H9 (cell line): ENCODE measurements at regions not wholly inside any gene's neighbourhood (a gene's known extent, or its start where the extent isn't known, plus 50 kb on each side); places are given as distances from the start of the nearest gene placed in this dataset.

Experiments
- DNase-seq: peaks from one replicate; pipeline ENCODE4 v3.0.0-alpha.2; 2017
- H2AFZ ChIP-seq: one replicate; pipeline ENCODE4 v1.6.1; 2013; ENCODE audit warnings: mild to moderate bottlenecking, low read length, control low read depth, moderate library complexity
- H2AK5ac ChIP-seq: 2 replicates; pipeline ENCODE4 v1.6.1; 2013; ENCODE audit warnings: low read length, control low read depth, mixed read lengths; ENCODE audit not compliant: insufficient read length
- H2BK120ac ChIP-seq: one replicate; pipeline ENCODE4 v1.6.1; 2013; ENCODE audit warnings: low read depth, mild to moderate bottlenecking, low read length, control low read depth, inconsistent platforms; ENCODE audit not compliant: poor library complexity, severe bottlenecking
- H2BK12ac ChIP-seq: 2 replicates; pipeline ENCODE4 v1.6.1; 2013; ENCODE audit warnings: low read length, control low read depth, mixed read lengths, low read depth; ENCODE audit not compliant: insufficient read length
- H2BK15ac ChIP-seq: 2 replicates; pipeline ENCODE4 v1.6.1; 2013; ENCODE audit warnings: low read depth, low read length, control low read depth
- H2BK20ac ChIP-seq: one replicate; pipeline ENCODE4 v1.6.1; 2013; ENCODE audit warnings: low read depth, mild to moderate bottlenecking, low read length, control low read depth, inconsistent platforms; ENCODE audit not compliant: poor library complexity, severe bottlenecking
- H2BK5ac ChIP-seq: 2 replicates; pipeline ENCODE4 v1.6.1; 2013; ENCODE audit warnings: low read length, control low read depth, mixed read lengths; ENCODE audit not compliant: insufficient read length
- H3K14ac ChIP-seq: 2 replicates; pipeline ENCODE4 v1.6.1; 2013; ENCODE audit warnings: low read length, control low read depth; ENCODE audit not compliant: insufficient read depth
- H3K18ac ChIP-seq: 2 replicates; pipeline ENCODE4 v1.6.1; 2013; ENCODE audit warnings: low read depth, mild to moderate bottlenecking, mixed read lengths, low read length, control low read depth; ENCODE audit not compliant: insufficient read length
- H3K23ac ChIP-seq: 2 replicates; pipeline ENCODE4 v1.6.1; 2013; ENCODE audit warnings: low read length, control low read depth, mixed read lengths, low read depth; ENCODE audit not compliant: insufficient read length
- H3K23me2 ChIP-seq: 2 replicates; pipeline ENCODE4 v1.6.1; 2013; ENCODE audit warnings: low read depth, mild to moderate bottlenecking, mixed read lengths, low read length, control low read depth; ENCODE audit not compliant: insufficient read length, poor library complexity, severe bottlenecking
- H3K27ac ChIP-seq: 2 replicates; pipeline ENCODE4 v1.5.1; 2013; ENCODE audit warnings: low read length, control low read depth, mixed read lengths, low read depth; ENCODE audit not compliant: insufficient read length
- H3K27me3 ChIP-seq: 2 replicates; pipeline ENCODE4 v1.6.1; 2013; ENCODE audit warnings: low read length, control low read depth, inconsistent platforms; ENCODE audit not compliant: insufficient read depth
- H3K4ac ChIP-seq: 2 replicates; pipeline ENCODE4 v1.6.1; 2013; ENCODE audit warnings: low read depth, mild to moderate bottlenecking, control low read depth, inconsistent platforms, low read length, moderate library complexity
- H3K4me1 ChIP-seq: 2 replicates; pipeline ENCODE4 v1.6.1; 2013; ENCODE audit warnings: low read length, control low read depth, inconsistent platforms; ENCODE audit not compliant: insufficient read depth
- H3K4me2 ChIP-seq: 2 replicates; pipeline ENCODE4 v1.6.1; 2013; ENCODE audit warnings: low read length, control low read depth, mixed read lengths; ENCODE audit not compliant: insufficient read length, insufficient read depth
- H3K56ac ChIP-seq: 2 replicates; pipeline ENCODE4 v1.6.1; 2013; ENCODE audit warnings: low read depth, mild to moderate bottlenecking, mixed read lengths, low read length, control low read depth; ENCODE audit not compliant: insufficient read length
- H3K79me1 ChIP-seq: 2 replicates; pipeline ENCODE4 v1.6.1; 2013; ENCODE audit warnings: low read depth, mild to moderate bottlenecking, moderate library complexity, low read length, control low read depth, inconsistent platforms; ENCODE audit not compliant: insufficient read depth, poor library complexity, severe bottlenecking
- H3K79me2 ChIP-seq: 2 replicates; pipeline ENCODE4 v1.6.1; 2013; ENCODE audit warnings: low read length, control low read depth, inconsistent platforms; ENCODE audit not compliant: insufficient read depth
- H3K9ac ChIP-seq: 2 replicates; pipeline ENCODE4 v1.6.1; 2013; ENCODE audit warnings: low read length, control low read depth, mixed read lengths; ENCODE audit not compliant: insufficient read length; ENCODE audit errors: extremely low read depth
- H3K9me3 ChIP-seq: one replicate; pipeline ENCODE4 v1.6.1; 2013; ENCODE audit warnings: low read depth, low read length, inconsistent platforms; ENCODE audit not compliant: control insufficient read depth
- H3T11ph ChIP-seq: one replicate; pipeline ENCODE4 v1.6.1; 2013; ENCODE audit warnings: mild to moderate bottlenecking, low read length, control low read depth, inconsistent platforms
- H4K20me1 ChIP-seq: one replicate; pipeline ENCODE4 v1.6.1; 2013; ENCODE audit not compliant: control insufficient read depth, insufficient read length, insufficient read depth
- H4K5ac ChIP-seq: 2 replicates; pipeline ENCODE4 v1.6.1; 2013; ENCODE audit warnings: low read depth, mild to moderate bottlenecking, mixed read lengths, low read length, control low read depth; ENCODE audit not compliant: insufficient read length
- H4K8ac ChIP-seq: replicated peaks from 2 replicates; pipeline ENCODE4 v1.6.1; 2013; ENCODE audit warnings: low read length, control low read depth, mixed read lengths, low read depth; ENCODE audit not compliant: insufficient read length
- H4K91ac ChIP-seq: 2 replicates; pipeline ENCODE4 v1.6.1; 2013; ENCODE audit warnings: low read depth, mild to moderate bottlenecking, moderate library complexity, mixed read lengths, low read length, control low read depth; ENCODE audit not compliant: insufficient read length
- H3K27ac Mint-ChIP-seq, 3 experiments: 2 replicates in 2 of 3; 3 replicates in 1 of 3; pipeline ENCODE4 v1.8.0; 2020 to 2021; ENCODE audit warnings: mixed read lengths in 3 of 3, mild to moderate bottlenecking in 1 of 3, moderate library complexity in 1 of 3
- H3K27me3 Mint-ChIP-seq: 2 replicates; pipeline ENCODE4 v1.8.0; 2021; ENCODE audit warnings: low read depth, mild to moderate bottlenecking, moderate library complexity, mixed read lengths
- H3K36me3 Mint-ChIP-seq, 3 experiments: 2 replicates in 2 of 3; 3 replicates in 1 of 3; pipeline ENCODE4 v1.8.0; 2020 to 2021; ENCODE audit warnings: low read depth in 3 of 3, mixed read lengths in 3 of 3; ENCODE audit not compliant: insufficient read depth in 1 of 3
- H3K4me1 Mint-ChIP-seq, 2 experiments: 2 replicates each; pipeline ENCODE4 v1.8.0; 2020; ENCODE audit warnings: mixed read lengths in 2 of 2
- H3K4me3 Mint-ChIP-seq, 2 experiments: 2 replicates in 1 of 2; 3 replicates in 1 of 2; pipeline ENCODE4 v1.8.0; 2020 to 2021; ENCODE audit warnings: mild to moderate bottlenecking in 2 of 2, mixed read lengths in 2 of 2, moderate library complexity in 1 of 2
- H3K9me3 Mint-ChIP-seq, 2 experiments: 2 replicates in 1 of 2; 3 replicates in 1 of 2; pipeline ENCODE4 v1.8.0; 2020; ENCODE audit warnings: mild to moderate bottlenecking in 2 of 2, mixed read lengths in 2 of 2, moderate library complexity in 1 of 2
- WGBS: extraction: QIAGEN DNeasy Blood & Tissue Kit; methylation state at CpG from one replicate; pipeline ENCODE4 v1.1.7; 2013; ENCODE audit warnings: missing lambda C conversion rate, low lambda C conversion rate, mixed read lengths; ENCODE audit not compliant: insufficient read length; ENCODE audit errors: extremely low coverage; 5-methylcytosine and 5-hydroxymethylcytosine counted together
- TF ChIP-seq, protein P1 (sequence below): fragments of 200-600 bp; sonication (generic); conservative IDR thresholded peaks from 3 replicates; pipeline ENCODE4 v1.8.0; 2021; ENCODE audit warnings: antibody characterized with exemption, mild to moderate bottlenecking

DNA sequence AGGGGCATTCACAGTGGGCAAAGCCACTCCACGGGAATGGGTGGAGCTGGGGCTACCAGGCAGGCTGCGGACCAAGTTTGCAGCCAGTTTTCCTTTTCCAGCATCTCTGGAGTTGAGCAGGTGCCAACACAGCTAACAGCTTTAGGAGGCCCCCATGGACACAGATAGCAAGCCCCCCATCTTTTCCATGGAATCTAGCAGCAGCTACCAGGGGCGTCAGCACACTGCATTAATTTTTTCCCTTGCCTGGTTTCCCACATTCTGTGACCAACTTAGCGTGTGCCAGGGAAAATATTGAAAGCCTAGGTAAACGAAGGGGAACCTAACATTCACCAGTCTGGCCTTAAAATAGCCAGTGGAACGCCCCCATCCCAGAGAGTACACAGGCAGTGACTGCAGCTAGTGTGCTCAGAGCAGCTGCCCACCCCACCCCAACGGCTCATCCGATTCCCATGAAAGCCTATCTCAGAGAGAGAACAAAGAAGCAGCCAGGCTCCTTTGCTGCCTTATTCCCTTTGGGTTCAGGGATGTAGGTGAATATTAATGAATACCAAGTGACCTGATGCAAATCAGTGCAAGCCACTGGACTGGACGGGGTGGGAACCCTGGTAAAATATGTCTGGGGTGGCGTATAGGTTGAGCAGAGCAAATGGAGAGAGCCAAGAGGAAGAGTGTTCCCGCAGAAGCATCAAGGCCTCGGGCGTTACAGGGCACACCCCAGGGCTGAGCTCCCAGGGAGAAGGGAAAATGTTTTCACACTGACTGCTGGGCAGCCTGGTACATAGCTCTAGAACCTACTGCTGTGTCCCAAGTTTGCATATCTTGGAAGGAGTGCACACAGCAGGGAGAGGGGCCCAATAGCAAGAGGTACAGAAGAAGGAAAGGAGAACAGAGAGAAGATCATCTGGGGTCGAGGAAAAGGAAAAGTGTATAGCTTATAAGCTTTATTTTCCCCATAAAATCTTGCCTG lies 73.9 kb upstream of the SOX9 start:
- no peak overlapping the region for H3K27ac Mint-ChIP-seq
- H3K79me2 ChIP-seq: no peaks in the 10 kb centered on the region
- H2BK5ac ChIP-seq: no peak overlapping the region
- H3K4me3 Mint-ChIP-seq: no peak overlapping the region
- TF ChIP-seq, protein P1, sequence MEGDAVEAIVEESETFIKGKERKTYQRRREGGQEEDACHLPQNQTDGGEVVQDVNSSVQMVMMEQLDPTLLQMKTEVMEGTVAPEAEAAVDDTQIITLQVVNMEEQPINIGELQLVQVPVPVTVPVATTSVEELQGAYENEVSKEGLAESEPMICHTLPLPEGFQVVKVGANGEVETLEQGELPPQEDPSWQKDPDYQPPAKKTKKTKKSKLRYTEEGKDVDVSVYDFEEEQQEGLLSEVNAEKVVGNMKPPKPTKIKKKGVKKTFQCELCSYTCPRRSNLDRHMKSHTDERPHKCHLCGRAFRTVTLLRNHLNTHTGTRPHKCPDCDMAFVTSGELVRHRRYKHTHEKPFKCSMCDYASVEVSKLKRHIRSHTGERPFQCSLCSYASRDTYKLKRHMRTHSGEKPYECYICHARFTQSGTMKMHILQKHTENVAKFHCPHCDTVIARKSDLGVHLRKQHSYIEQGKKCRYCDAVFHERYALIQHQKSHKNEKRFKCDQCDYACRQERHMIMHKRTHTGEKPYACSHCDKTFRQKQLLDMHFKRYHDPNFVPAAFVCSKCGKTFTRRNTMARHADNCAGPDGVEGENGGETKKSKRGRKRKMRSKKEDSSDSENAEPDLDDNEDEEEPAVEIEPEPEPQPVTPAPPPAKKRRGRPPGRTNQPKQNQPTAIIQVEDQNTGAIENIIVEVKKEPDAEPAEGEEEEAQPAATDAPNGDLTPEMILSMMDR: no peak
- no peaks in the 10 kb centered on the region for H3K4me1 ChIP-seq
- no peaks in the 10 kb centered on the region for H4K20me1 ChIP-seq
- H3K56ac ChIP-seq: no peak overlapping the region
- no peak overlapping the region for H2BK20ac ChIP-seq
- no peaks in the 10 kb centered on the region; a peak in 1 of 7 replicates for H3K36me3 Mint-ChIP-seq
- H2AK5ac ChIP-seq: no peak overlapping the region
- no peak overlapping the region for H2BK12ac ChIP-seq
- H3K9ac ChIP-seq: no peak overlapping the region
- no peaks in the 10 kb centered on the region for H3K27me3 ChIP-seq
- H4K5ac ChIP-seq: no peak overlapping the region
- WGBS: no CpG with 5 or more reads among the region's 14 CpGs
- H2BK120ac ChIP-seq: no peak overlapping the region
- no peak overlapping the region for H3K14ac ChIP-seq
- H3K27ac ChIP-seq: no peak overlapping the region
- no peaks in the 10 kb centered on the region for H3K9me3 ChIP-seq
- peaks cover 3 to 6% of the 10 kb centered on the region in 2 experiments; a peak in 3 of 4 replicates for H3K4me1 Mint-ChIP-seq
- no peak overlapping the region for H3K23ac ChIP-seq
- no peaks in the 10 kb centered on the region; the same call in 1 of the 2 replicates for H3K27me3 Mint-ChIP-seq
- no peak overlapping the region for H3K4me2 ChIP-seq
- no peak overlapping the region for H3T11ph ChIP-seq
- no peak overlapping the region for H2AFZ ChIP-seq
- H3K4ac ChIP-seq: no peak overlapping the region
- H3K9me3 Mint-ChIP-seq: no peaks in the 10 kb centered on the region; a peak in 2 of 5 replicates
- H3K23me2 ChIP-seq: no peaks in the 10 kb centered on the region
- H3K18ac ChIP-seq: no peak overlapping the region
- no peak for DNase-seq
- no peak overlapping the region for H4K8ac ChIP-seq
- no peaks in the 10 kb centered on the region for H3K79me1 ChIP-seq
- no peak overlapping the region for H2BK15ac ChIP-seq
- no peak overlapping the region for H4K91ac ChIP-seq
